DMS153 (cell line): ENCODE measurements at regions not wholly inside any gene's neighbourhood (a gene's known extent, or its start where the extent isn't known, plus 50 kb on each side); places are given as distances from the start of the nearest gene placed in this dataset.

Experiments
- DNase-seq: peaks from one replicate; lab custom pipeline; 2025; lab: John Stamatoyannopoulos, UW

DNA sequence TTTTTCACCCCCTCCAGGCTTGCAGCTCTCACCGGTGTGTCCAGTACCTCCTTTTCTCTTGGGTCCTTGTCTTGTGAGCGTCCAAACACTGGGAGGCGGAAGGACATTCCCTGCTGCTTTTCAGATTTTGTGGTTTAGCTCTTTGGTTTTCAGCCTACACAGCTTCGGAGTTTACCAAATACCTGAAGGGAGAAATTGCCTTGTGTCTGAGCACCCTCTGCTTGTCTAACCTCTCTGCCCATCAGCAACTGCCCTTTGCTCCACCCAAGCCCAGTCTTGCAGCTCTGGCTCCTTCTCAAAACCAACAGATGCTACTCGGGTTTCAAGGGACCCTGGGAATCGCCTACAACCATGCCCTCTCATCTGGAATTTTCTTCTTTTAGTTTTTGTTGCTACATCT lies 519.1 kb upstream of the IGFBP3 start:
- DNase-seq = no peak

DNA sequence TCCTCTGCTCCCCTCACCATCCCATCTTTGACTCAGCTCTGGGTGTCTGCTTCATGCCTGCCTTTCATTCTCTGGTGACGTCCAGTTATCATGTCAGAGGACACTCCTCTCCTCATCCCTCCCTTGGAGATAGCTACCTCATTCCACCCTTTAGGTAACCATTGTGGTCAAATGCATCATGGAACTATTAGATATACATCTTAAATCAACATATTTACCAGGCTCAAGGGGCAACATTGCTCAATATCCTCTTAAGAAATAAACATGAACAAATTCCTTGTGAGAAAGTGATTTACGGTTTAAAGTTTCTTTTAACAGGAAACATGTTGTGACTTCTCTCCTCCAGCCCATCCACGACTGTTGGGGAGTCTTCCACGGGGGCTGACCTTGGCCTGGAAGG lies 511.6 kb upstream of the IGFBP3 start:
- no peak for DNase-seq

DNA sequence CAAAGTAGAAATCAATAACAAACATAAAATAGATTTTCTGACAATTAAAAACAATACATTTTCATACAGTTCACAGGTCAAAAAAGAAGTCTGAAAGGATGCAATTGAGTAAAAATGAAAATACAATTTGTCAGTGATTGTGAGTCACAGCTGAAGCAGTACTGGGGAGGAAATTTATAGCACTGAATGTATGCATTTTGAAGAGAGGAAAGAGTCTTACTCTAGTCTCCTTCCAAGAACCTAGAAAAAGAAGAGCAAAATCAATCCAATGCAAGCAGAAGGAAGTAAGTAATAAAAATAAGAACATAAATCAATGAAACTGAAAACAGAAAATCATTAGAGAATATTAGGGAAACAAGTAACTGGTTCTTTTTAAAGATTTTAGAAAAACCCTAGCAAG lies 507.2 kb upstream of the IGFBP3 start:
- no peak for DNase-seq

DNA sequence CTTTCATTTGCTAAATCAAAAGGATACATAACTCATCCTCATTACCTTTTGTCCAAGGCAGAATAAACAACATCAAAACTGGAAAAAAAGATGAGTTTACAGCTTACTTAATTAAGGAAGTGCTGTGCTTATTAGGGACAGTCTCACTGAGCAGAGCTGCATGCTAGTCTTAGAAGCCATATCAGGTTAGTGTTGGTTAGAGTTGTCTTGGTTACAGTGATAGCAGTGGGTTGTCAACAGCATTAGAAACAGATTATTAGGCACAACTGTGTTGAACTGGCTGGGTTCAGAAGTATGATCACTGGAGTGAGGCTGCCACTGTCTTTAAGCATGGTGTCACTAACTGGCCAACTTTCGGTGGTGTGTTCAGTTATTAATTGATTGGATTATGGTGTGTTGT lies 503.9 kb upstream of the IGFBP3 start:
- no peak for DNase-seq

DNA sequence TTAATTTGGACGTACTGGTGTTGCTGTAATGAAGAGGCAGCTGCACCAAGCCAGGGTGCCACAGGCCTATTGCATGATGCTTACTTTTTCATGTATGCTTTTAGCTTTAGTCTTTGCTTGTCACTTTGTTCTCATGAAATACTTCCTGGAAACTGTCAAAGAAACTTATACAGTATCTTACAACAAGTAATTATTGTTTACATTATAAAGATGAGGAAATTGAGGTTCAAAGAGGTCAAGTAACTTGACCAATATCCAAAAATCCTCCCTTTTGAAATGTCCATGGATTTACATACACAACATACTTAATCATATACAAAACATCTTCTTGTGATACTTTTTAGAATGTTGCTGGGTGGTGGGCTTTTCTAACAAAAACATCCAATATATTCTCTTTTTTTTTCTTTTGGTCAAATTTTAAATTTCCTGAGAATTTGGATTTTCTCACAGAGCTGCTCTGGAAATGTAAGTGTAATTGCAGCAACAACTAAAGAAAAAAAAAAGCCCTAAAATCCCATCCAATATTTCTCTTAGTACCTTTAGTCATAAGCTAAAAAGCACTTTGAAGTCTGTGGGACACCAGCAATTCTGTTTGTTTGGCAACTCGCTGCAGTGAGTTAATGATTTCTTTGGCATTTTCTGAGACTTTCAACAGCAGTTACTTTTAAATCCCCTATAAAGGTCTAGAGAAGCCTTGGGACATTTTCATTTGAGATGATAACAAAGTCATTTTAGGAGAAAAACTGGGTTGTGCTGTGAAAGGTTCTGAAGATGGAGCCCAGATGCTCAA lies 500.6 kb upstream of the IGFBP3 start:
- no peak for DNase-seq

DNA sequence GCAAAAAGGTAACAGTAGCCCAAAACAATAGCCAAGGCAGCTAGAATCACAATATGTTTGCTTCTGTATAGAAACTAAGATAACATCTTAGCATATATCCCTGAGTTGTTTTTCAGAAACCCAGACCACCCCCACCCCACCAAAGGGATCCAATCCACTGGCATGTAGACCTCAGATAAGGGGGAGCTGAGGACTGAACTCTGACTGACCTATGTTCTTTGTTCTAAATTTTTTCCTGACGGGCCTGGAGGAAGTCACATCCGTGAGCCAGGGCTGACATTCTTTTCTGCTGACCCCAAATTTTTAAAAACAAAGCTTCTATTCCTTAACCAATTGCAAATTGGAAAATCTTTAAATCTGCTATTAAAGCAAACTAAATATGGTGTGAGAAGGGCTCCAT lies 493.9 kb upstream of the IGFBP3 start:
- no peak for DNase-seq

DNA sequence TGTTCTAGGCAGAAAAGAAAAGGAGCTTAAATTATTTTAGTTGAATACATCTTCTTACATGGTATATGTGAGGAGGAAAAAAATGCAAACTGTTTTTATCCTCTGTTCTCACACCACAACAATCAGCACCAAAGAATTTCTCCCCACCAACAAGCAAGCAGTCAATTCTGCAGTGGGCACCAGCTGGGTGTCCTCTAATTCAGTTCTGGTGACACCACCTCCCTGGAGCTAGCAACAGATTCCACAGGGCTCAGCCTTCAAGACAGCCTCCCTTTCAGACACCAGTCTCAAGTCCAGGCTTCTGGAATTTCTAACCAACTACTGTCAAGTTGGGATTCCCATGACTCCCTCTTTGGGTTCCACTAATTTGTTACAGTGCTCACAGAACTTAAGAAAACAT lies 490.2 kb upstream of the IGFBP3 start:
- no peak for DNase-seq

DNA sequence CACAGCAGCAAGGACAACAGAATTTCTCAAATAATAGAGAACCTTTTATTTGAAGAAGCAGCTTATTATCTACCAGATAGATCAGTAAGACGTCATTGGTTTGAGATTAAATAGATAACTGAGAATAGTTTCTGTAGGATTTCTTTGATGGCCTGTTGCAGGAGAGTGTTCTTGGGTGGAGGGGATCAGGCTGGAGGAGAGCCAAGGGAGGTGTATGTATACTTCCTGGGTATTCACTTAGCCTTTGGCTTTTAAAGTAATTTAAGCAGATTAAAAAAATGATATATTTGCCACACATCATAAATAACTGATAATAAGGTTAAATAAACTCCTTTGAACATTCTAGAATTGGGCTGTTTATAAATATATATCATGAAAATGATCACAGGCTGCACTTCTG lies 486.1 kb upstream of the IGFBP3 start:
- no peak for DNase-seq

DNA sequence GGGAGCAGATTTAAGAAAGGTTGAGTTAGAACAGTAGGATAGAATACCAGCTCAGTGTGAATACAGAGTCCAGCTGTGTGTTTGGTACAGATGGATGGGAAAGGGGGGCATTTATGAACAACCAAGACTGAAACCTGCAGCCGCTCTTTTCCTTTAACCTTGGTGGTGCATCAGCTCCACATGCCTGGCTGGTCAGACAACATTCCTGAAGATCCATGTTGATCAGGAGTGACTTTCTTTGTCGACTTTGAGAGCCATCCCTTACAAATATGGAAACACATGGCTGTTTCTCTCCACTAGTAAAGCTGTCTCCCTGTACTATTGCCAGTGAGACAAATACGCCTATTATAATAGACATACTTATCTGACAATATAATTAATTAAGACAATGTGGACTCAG lies 476.5 kb upstream of the IGFBP3 start:
- no peak for DNase-seq

DNA sequence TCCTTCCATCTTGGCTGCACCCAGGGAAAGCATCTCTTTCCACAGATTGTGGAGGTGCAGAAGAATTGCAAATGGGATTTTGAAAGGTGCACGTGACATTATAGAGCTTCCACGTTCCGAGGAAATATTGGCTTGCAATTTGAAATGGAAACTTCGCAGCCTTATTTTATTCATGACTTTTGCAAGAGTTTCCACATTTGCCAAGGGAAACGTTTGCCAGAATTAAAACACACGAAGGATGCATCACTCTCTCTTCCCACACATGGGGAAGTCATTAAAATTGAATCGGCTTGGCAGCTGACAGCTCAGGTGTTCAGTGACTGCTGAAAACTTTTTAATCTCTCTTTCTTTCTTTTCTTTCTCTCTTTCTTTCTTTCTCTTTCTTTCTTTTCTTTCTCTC lies 475.4 kb upstream of the IGFBP3 start:
- DNase-seq = no peak

DNA sequence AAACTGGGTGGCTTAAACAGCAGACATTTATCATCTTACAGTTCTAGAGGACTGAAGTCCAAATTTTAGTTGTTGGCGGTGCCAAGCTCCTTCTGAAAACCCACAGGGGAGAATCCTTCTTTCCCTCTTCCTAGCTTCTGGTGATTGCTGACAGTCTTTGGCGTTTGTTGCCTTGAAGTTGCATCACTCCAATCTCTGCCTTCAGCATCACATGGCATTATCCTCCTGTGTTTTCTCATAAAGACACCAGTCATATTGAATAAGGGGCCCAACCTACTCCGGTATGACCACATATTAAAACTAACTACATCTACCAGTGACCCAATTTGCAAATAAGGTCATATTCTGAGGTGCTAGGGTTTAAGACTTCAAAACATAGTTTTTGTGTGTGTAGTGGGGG lies 472.1 kb upstream of the IGFBP3 start:
- no peak for DNase-seq

DNA sequence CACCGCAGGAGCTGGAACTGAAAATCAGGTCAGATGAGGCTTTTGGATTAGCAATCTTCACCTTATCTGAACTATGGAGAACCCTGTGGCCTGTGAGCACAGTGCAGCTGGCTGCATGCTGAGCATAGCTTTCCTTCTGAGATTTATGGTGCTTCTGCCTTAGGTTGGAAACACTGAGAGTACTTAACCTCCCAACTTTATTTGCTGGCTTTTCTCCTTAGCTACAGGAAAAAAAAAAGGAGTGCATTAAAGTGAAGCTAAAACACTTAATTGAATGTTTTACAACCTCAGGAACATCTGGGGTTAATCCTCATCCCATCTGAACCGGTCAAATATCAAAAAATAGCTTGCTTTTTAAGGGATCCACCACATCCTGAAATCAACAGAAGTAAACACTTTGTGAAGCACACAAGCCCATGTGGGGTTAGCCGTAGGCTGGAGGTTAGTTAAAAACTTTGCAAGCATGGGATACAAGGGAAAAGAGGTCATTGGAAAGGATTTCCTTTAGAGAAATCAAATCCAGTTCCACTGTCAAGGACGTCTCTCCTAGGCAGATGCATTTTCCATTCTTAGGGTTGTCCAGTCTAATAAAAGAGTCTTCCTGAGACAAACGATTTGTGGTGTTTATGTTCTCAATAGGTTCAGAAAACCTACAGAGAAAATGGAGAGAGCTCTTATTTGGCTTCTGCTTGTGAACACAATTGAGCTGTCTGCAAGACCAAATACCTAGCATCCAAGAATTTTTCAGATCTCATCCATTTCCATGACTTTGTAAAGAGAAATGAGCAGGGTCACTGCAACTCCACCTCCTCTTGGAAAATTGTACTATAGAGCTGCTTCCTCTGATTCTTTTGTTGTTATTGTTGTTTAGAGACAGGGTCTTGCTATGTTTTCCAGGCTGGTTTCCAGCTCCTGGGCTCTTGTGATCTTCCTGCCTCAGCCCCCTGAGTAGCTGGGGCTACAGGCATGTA lies 470.4 kb upstream of the IGFBP3 start:
- no peak for DNase-seq

DNA sequence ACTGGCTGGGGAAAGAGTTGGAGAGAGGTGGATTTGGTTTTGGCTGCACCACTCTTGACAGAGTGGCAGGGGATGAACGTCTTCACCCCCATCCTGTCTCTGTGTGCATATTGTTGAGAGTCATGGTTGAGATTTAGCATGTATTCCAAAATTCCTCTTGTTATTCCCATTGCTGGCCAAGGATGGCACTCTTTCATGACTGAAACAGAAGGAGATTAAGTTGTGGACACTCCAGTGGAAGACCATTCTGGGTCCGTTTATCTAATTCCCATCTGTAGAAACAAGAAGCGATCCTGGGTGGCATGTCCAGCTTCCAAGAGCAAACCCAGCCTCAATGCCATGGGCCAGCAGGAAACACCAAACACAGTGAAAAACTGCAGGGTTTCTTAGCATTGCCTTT lies 469.0 kb upstream of the IGFBP3 start:
- DNase-seq = no peak

DNA sequence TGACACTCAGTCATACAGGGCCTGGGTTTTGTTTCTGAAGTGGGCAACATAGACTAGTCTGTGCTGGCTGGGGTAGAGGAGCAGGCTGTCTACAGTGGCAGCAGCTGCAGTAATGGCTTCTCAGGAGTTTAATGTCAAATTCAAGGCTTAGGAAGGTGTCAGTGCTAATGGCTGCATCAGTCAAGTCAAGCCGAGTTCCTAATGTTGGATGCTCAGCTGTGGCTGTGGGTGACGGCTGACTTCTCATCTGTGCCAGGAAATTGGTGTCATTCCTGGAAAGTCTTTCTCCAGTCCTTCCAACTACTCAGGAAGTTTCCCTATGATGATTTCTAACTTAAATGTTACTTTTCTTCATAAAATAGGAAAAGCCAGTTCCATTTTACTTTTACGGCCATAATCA lies 468.1 kb upstream of the IGFBP3 start:
- no peak for DNase-seq

DNA sequence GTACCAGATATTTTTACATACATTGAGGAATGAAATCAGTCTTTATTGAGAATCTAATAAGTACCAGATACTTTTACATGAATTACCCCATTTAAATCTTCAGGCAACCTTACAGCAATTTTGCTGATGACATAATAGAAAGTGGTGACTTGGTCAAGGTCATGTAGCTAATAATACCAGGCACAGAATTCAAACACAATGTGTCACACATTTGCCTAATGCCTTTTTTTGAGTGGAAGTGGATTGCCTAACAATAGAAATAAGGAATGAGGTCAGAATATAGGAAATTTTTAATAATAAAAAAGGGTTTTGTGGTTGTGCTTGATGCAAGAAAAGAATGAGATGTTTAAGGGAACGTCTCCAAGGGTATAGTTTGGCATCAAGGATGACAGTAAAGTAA lies 466.6 kb upstream of the IGFBP3 start:
- DNase-seq = no peak

DNA sequence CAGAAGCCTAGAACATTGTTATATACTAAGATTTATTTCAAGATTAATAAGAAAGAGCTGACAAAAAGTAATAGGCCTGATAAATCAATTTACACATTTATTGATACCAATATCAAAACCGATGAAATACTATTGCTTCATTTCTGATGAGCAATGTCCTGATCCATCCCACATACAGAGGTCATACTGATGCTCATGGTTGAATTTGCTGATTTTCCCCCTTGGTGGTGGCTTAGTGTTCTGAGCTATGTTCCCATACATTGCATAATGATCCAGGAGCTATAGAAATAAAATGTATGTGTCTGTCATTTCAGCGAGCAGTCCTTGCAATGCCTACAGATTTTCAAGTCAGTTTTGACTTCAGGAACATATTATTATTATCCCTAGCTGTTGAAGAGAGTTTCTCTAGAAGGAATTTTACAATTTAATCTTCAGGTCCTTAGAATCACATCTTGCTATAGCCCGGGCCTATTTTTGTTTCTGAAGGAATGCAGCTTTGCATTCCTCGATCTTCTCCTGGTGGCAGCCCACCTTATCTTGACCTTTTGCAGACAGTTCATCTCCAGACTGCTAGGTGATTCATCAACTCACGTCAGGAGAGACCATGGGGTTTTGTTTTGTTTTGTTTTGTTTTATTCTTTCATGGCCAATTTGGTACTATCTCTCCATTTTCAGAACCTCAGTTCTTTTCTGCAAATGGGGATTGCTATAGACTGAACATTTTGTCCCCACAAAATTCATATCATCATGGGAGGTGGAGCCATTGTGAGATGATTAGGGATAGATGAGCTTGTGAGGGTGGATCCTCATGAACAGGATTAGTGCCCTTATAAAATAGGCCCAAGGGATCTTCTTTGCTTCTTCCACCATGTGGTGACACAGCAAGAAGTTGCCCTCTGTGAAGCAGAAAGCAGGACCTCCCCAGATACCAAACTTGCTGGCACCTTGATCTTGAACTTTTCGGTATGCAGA lies 465.6 kb upstream of the IGFBP3 start:
- no peak for DNase-seq

DNA sequence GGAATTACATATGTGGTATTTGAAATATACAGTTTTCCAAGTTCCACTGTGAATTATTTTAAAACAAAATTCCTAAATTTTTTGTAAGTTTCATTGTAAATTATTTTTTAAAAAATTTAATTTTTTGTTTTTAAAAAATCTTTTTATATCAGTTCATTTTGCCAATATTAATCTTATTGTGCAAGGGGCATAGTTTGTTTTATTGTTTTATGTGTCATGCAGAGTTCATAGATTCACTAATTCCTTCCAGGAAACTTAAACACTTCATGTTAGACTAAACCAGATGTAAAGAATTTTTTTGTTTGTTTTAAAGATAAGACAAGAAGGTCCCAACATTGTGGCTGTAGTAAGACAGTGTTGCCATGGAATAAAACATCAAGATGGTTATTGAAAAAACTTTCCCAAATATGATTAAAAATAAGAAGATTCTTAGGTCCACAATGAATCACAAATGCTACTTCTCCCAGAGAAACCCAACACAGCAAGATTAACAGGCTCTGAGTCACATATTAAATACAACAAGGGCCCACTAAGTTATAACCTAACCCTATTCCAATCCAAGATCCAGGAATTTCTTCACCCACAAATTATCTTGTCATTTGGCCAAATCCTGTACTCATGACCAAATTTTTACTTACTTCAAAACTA lies 464.7 kb upstream of the IGFBP3 start:
- no peak for DNase-seq

DNA sequence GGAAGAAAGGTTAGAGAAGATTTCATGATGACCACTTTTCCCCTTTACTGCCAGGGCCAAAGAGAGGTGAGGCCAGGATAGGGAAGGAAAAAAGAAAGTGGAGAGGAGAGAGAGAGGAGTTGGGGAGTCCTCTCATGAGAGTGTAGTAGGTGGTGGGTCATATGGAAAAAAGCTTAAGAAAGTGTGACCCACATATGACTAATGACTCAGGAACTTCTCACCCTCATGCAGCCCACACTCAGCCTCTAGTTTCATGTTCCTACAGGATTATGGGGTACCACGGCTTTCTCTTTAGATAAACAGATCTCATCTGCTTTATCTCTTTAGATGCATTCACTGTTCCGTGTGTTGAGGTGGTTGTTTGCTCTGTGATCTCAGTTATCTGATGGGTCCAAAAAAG lies 462.5 kb upstream of the IGFBP3 start:
- DNase-seq = no peak

DNA sequence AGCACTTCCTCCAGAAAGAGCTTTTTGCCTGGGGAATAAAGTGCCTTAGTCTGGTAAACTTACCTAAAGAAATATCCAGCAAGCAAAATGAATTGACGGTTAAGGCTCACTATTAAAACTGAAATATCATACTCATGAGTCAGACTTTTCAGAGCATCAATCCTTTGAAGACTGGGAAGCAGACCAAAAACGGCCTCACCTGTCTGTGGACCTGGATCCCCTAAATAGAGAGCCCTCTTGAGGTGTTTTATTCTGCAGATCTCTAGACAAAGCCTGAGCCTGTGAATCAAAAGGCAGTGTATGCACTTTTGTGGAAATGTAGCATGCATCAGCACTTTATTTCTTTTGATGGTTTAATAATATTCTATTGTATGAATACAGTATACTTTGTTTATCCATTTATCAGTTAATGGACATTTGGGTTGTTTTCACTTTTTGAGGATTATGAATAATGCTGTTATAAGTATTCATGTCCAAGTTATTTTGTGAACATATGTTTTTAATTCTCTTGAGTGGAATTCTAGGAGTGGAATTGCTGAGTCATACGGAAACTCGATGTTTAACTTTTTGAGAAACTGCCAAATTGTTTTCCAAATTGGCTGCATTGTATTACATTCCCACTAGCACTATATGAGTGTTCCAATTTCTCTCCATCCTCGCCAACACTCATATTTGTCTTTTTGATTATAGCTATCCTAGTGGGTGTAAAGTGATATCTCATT lies 449.0 kb upstream of the IGFBP3 start:
- peak; percentile 20 for DNase-seq

DNA sequence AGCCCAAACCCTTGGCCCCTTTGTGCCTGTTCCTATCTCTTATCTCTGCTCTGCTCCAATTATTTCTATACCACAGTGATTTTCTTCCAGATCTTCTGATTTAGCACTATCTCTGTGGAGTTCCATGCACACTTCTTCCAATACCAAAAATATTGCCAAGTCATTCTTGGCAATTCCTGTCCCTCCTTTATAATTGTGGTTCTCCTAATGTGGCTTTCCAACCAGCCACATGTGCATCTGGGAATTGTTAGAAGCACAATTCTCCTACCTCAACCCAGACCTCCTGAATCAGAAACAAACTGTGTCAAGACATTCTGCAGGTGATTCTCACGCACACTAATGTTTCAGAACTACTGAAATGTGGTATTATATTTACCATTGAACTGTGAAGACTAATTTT lies 447.8 kb upstream of the IGFBP3 start:
- no peak for DNase-seq

DNA sequence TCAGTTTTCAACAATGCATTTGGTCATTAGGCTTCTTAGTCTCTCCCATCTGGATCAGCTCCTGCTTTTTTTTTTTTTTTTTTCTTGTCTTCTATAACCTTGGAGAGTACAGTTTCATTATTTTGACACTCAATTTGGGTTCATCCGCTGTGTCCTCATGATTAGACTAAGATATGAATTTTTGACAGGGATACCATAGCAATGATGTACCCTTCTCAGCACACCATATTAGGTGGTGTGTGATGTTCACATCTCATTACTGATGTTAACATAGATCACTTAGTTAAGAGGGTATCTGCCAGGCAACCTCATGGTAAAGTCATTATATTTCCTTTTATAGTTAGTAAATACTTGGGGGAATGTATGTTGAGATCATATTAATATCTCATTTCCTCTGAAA lies 445.5 kb upstream of the IGFBP3 start:
- no peak for DNase-seq
